Heart right ventricle (tissue), 16 donors: ENCODE measurements at regions not wholly inside any gene's neighbourhood (a gene's known extent, or its start where the extent isn't known, plus 50 kb on each side); places are given as distances from the start of the nearest gene placed in this dataset.
"Not testable (repeated sequence)": the region's sequence is repeated elsewhere in the genome, so short reads cannot be mapped to it uniquely, and the experiment has no call there.

Source experiments
- ATAC-seq, 8 donors: fragments of 200-7000 bp; cut with Tn5 transposase; one replicate each; pipeline ENCODE4 v1.9.1; 2020; ENCODE audit warnings: mild to moderate bottlenecking in 8 of 8, moderate library complexity in 8 of 8, moderate number of reproducible peaks in 1 of 8
- DNase-seq, 2 donors: peaks; one replicate each; pipeline ENCODE4 v3.0.0-alpha.2; 2020
- H3K27ac ChIP-seq, 10 donors: fragments of 200-600 bp; sonication (generic) in 2 of 10; one replicate each; pipeline versions ENCODE4 v1.5.0 to v1.8.0; 2020 to 2022; ENCODE audit warnings: mild to moderate bottlenecking in 3 of 10
- H3K27me3 ChIP-seq, 7 donors: fragments of 200-600 bp; one replicate each; pipeline ENCODE4 v1.8.0; 2021 to 2022; ENCODE audit warnings: mild to moderate bottlenecking in 2 of 7
- H3K36me3 ChIP-seq, 9 donors: fragments of 200-600 bp; sonication (generic) in 1 of 9; one replicate each; pipeline versions ENCODE4 v1.5.0 to v1.8.0; 2020 to 2022; ENCODE audit warnings: mild to moderate bottlenecking in 2 of 9
- H3K4me1 ChIP-seq, 9 donors: fragments of 200-600 bp; sonication (generic) in 1 of 9; one replicate each; pipeline versions ENCODE4 v1.5.0 to v1.8.0; 2020 to 2022; ENCODE audit warnings: mild to moderate bottlenecking in 4 of 9
- H3K4me3 ChIP-seq, 10 donors: fragments of 200-600 bp; sonication (generic) in 2 of 10; one replicate each; pipeline versions ENCODE4 v1.5.0 to v1.8.0; 2020 to 2022; ENCODE audit warnings: mild to moderate bottlenecking in 7 of 10, moderate library complexity in 2 of 10
- H3K9me3 ChIP-seq, 11 donors: fragments of 200-600 bp in 10 of 11; sonication (generic) in 2 of 11; one replicate each; pipeline versions ENCODE4 v1.5.0 to v1.8.0; 2013 to 2022; ENCODE audit warnings: mild to moderate bottlenecking in 2 of 11, control low read depth in 1 of 11, moderate library complexity in 1 of 11
- WGBS, 2 donors: extraction: QIAGEN DNeasy Blood & Tissue Kit; methylation state at CpG; one replicate each; pipeline ENCODE4 v1.1.7; 2013; ENCODE audit warnings: inconsistent platforms in 1 of 2; 5-methylcytosine and 5-hydroxymethylcytosine counted together
- intact Hi-C, 10 donors: fragments of 100-400 bp; cut with DNase I; formaldehyde crosslinking; loops; one replicate each; pipeline versions ENCODE4 v1.11.1 to v1.14.2; 2022
- TF ChIP-seq, protein P1 (sequence below), 9 donors: fragments of 200-600 bp; sonication (generic) in 2 of 9; IDR thresholded peaks; one replicate each; pipeline versions ENCODE4 v1.5.0 to v1.8.0; 2021 to 2022; ENCODE audit warnings: antibody characterized with exemption in 9 of 9, mild to moderate bottlenecking in 5 of 9, moderate library complexity in 1 of 9
- donor health status: Arrhythmogenic right ventricular cardiomyopathy.
- donor health status: ischemic (EF 13 %, LVEDD 7.1; RV severe dilation, severe dysfunction).
- donor health status: healthy with polysubstance abuse.
- donor health status: DM: no; HTN: yes; CAD: no.
- donor health status: DM: no; HTN: no; CAD: no.
- donor health status: ischemic (EF 25% LVEDD 6.9; RV normal size, moderate dysfunction).
- donor health status: ischemic (EF 25% LVEDD 5.7; RV mildly dilated, moderate dysfunction).
- donor health status: healthy.
- donor health status: DM: yes; HTN: yes; CAD: no.
- donor health status: Ischemic cardiomyopathy.
- donor health status: ischemic (EF 35%, LVEDD 5.7; RV mildly dilated, moderate dysfunction).
- donor health status: nonischemic (EF 11% LVEDD 7.7; RV severe dilation, severe dysfunction).
- donor health status: DM: yes; HTN: yes; CAD: no.
- donor health status: PGD.
- donor health status: ischemic (EF 29% LVEDD 5.4; RV normal size, mild dysfunction).
- donor health status: nonischemic (EF 23%, LVEDD 6.1; RV moderate dilation, normal function).

DNA sequence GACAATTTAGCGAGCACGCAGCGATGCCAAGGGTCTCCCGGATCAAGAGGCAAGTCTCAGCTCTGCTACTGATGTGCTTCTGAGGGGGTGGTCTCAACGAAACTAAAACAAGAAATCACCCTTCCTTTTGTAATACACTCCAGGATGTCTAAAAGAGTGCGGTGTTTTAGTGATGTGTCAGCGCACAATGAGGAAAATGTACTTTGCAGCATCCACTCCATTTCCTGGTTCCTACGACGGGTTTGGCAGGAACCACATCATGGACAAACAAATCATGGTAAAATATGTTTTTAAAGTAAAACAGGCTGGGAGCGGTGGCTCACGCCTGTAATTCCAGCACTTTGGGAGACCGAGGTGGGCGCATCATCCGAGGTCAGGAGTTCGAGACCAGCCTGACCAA lies 154.0 kb upstream of the TSC22D1 start:
- DNase-seq (no peak), ATAC-seq (no peak)
- WGBS, 2 donors = 85% methylated on average over 15 of the region's 15 CpGs
- H3K4me1 ChIP-seq = peaks cover 0 to 15% (median 2%) of the 10 kb centered on the region in 9 donors
- intact Hi-C loops = no loop called here
- no peaks in the 10 kb centered on the region for H3K9me3 ChIP-seq
- no peaks in the 10 kb centered on the region for H3K36me3 ChIP-seq
- no peak overlapping the region for H3K27ac ChIP-seq
- TF ChIP-seq, protein P1, sequence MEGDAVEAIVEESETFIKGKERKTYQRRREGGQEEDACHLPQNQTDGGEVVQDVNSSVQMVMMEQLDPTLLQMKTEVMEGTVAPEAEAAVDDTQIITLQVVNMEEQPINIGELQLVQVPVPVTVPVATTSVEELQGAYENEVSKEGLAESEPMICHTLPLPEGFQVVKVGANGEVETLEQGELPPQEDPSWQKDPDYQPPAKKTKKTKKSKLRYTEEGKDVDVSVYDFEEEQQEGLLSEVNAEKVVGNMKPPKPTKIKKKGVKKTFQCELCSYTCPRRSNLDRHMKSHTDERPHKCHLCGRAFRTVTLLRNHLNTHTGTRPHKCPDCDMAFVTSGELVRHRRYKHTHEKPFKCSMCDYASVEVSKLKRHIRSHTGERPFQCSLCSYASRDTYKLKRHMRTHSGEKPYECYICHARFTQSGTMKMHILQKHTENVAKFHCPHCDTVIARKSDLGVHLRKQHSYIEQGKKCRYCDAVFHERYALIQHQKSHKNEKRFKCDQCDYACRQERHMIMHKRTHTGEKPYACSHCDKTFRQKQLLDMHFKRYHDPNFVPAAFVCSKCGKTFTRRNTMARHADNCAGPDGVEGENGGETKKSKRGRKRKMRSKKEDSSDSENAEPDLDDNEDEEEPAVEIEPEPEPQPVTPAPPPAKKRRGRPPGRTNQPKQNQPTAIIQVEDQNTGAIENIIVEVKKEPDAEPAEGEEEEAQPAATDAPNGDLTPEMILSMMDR (IDR thresholded peaks at IDR 0.05) = no peak
- no peak overlapping the region for H3K4me3 ChIP-seq
- H3K27me3 ChIP-seq = no peaks in the 10 kb centered on the region

DNA sequence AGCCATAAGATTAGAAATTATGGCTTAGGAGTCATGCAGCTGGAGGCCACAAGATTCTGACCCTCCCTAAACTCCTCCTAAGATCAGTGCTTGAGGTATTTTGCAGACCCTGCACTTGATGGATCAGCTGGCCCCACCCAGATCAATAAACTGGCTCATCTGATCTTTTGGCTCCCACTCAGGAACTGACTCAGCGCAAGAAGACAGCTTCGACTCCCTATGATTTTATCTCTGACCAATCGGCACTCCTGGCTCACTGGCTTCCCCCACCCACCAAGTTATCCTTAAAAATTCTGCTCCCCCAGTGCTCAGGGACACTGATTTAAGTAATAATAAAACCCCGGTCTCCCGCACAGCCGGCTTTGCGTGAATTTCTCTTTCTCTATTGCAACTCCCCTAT lies 151.5 kb upstream of the TSC22D1 start:
- 86 to 93% methylated on average over 7 of the region's 7 CpGs for WGBS, 2 donors
- not testable (repeated sequence) for DNase-seq

DNA sequence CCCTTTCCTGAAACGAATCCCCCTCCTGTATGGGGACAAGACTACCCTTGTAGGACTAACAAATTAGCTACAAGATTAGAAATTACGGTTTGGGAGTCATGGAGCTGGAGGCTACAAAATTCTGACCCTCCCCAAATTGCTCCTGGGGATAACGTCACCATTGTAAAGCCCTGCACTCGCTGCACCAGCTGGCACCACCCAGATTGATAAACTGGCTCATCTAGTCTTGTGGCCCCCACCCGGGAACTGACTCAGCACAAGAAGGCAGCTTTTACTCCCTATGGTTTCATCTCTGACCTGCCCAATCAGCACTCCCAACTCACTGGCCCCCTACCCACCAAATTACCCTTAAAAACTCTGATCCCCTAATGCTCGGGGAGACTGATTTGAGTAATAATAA lies 150.6 kb upstream of the TSC22D1 start:
- Histone ChIP-seq H3K36me3 (no peaks in the 10 kb centered on the region), H3K27ac (no peak overlapping the region), H3K4me3 (no peak overlapping the region), H3K9me3 (peaks cover 0 to 18% (median 3%) of the 10 kb centered on the region in 11 donors), H3K4me1 (no peaks in the 10 kb centered on the region), H3K27me3 (no peaks in the 10 kb centered on the region)
- DNase-seq = no peak
- intact Hi-C loops = no loop called here
- ATAC-seq = no peak
- WGBS, 2 donors = 74 to 76% methylated on average over 6 of the region's 6 CpGs
- TF ChIP-seq, protein P1 (IDR thresholded peaks at IDR 0.05) = no peak

More for the DNA sequence above, 151.5 kb upstream of the TSC22D1 start:
- intact Hi-C loops, ATAC-seq, H3K36me3 ChIP-seq, H3K4me1 ChIP-seq, H3K27ac ChIP-seq, H3K9me3 ChIP-seq, H3K4me3 ChIP-seq, H3K27me3 ChIP-seq: not testable (repeated sequence)

DNA sequence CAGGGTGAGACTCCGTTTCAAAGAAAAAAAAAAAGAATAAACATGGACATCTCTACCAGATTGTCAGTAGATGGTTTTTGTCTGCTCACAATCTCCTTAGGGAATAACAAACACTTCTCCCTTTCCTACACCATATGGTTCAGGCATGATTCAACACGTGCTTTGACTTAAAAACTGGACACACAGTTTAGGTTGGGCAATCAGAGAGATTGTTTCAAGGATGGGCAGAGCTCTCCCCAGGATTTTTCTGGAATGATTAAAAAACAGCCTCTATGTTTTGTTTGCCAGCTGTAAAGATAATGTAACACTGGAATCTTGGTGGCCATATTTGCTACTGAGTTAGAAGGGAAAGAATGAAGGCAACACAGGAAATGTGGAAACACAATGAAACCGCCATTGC lies 150.1 kb upstream of the TSC22D1 start:
- H3K9me3 ChIP-seq = peaks cover 0 to 23% (median 3%) of the 10 kb centered on the region in 11 donors
- H3K27ac ChIP-seq = no peak overlapping the region
- H3K4me1 ChIP-seq = peaks cover 0 to 3% (median under 1%) of the 10 kb centered on the region in 9 donors
- no peaks in the 10 kb centered on the region for H3K27me3 ChIP-seq
- TF ChIP-seq, protein P1 (IDR thresholded peaks at IDR 0.05) = no peak
- H3K4me3 ChIP-seq = no peak overlapping the region
- ATAC-seq (peak in 1 of 8 donors; percentile 47), DNase-seq (no peak)
- no peaks in the 10 kb centered on the region for H3K36me3 ChIP-seq
- intact Hi-C loops = no loop called here
- 72 to 85% methylated on average over 3 of the region's 3 CpGs for WGBS, 2 donors

DNA sequence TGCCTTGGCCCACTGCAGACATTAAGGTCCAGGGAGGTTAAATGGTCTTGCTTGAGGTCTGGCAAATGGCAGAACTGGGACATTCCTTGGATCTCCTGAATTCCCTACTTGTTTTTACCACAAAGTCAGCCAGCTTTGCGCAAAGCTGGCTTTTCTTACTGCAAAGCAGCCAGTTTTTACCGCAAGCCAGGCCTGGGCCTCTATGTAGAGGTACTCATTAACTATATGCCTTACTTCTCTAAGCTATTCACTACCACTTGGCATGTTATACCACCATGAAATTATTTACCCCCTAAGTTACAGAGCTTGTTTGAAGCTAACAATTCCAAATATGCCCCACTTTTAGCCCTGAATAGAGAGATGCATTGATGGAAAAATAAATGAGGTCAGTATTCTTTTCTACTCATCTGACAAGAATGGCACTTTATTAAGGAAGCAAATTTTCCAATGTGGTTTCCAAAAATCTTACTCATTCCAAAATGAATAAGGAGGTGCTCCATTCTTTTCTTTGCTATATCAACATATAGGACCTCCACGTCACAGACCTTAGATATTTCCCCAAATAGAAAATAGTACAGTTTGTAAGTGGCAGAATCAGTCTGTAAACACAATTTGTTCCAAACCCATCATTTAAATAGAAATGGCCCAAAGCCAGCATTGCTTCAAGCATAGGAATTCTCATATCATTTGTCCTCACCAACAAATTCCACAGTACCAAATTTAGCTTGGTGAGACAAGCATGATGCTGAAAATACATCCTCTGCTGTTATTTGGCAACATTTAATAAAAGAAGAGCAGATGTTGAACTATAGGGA lies 143.9 kb upstream of the TSC22D1 start:
- DNase-seq (peak in 1 of 2 donors; percentile 28), ATAC-seq (peak in 7 of 8 donors; percentile 12 to 90 (median 79))
- WGBS, 2 donors = 66 to 72% methylated on average over 3 of the region's 3 CpGs
- Histone ChIP-seq H3K4me3 (no peak overlapping the region), H3K4me1 (peaks cover 0 to 30% (median 19%) of the 10 kb centered on the region in 9 donors), H3K36me3 (no peaks in the 10 kb centered on the region), H3K9me3 (peaks cover 0 to 23% (median 3%) of the 10 kb centered on the region in 11 donors), H3K27ac (peak overlapping the region in 9 of 10 donors; percentile 9 to 78 (median 61)), H3K27me3 (no peaks in the 10 kb centered on the region)
- TF ChIP-seq, protein P1 (IDR thresholded peaks at IDR 0.05) = no peak
- intact Hi-C loops = no loop called here
